Neutrophil (primary cell): ENCODE measurements at regions not wholly inside any gene's neighbourhood (a gene's known extent, or its start where the extent isn't known, plus 50 kb on each side); places are given as distances from the start of the nearest gene placed in this dataset.

Experiments used
- H3K27ac ChIP-seq: fragments of 200-600 bp; sonication (generic); 2 replicates; pipeline ENCODE4 v1.5.1; 2016; ENCODE audit warnings: mild to moderate bottlenecking, moderate library complexity
- H3K27me3 ChIP-seq: fragments of 200-600 bp; sonication (generic); 2 replicates; pipeline ENCODE4 v1.6.0; 2016; ENCODE audit warnings: mild to moderate bottlenecking
- H3K36me3 ChIP-seq: fragments of 200-600 bp; sonication (generic); 2 replicates; pipeline ENCODE4 v1.5.1; 2017
- H3K4me1 ChIP-seq, 2 experiments: fragments of 200-600 bp in 1 of 2; sonication (generic) in 1 of 2; 1 replicate in 1 of 2; 2 replicates in 1 of 2; pipeline versions ENCODE4 v1.5.1 to v1.6.1; 2013 to 2016; ENCODE audit warnings: low read depth in 1 of 2, low read length in 1 of 2, mild to moderate bottlenecking in 1 of 2, moderate library complexity in 1 of 2; ENCODE audit not compliant: control insufficient read depth in 1 of 2, insufficient read depth in 1 of 2
- H3K4me3 ChIP-seq, 2 experiments: fragments of 200-600 bp in 1 of 2; sonication (generic) in 1 of 2; 1 replicate in 1 of 2; 2 replicates in 1 of 2; pipeline ENCODE4 v1.5.1; 2013 to 2016; ENCODE audit warnings: low read depth in 1 of 2, low read length in 1 of 2, mild to moderate bottlenecking in 1 of 2, moderate library complexity in 1 of 2
- H3K9me3 ChIP-seq: fragments of 200-600 bp; sonication (generic); 2 replicates; pipeline ENCODE4 v1.5.1; 2016
- TF ChIP-seq, protein P1 (sequence below): fragments of 200-600 bp; sonication (generic); IDR thresholded peaks from 2 replicates; pipeline ENCODE4 v1.5.1; 2016; ENCODE audit warnings: antibody characterized with exemption

DNA sequence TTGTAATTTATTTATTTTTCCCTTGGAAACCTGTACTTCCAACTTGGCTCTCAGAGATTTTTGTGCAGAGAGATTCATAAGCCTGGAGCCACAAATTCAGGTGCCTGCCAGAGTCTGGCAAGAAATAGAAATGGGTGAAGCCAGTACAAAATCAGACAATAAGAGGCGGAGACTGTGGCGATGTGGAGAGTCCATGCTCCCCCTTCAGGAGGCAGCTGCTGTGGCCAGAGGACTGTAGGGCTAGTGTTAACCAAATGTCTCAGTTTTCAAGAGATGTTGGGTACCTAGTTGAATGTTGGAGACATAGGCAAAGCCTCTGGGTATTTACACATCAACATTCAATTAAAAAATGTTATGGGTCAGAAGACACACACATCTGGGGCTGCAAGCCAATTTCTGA, 208.6 kb downstream of the PSAT1 start:
- TF ChIP-seq, protein P1, sequence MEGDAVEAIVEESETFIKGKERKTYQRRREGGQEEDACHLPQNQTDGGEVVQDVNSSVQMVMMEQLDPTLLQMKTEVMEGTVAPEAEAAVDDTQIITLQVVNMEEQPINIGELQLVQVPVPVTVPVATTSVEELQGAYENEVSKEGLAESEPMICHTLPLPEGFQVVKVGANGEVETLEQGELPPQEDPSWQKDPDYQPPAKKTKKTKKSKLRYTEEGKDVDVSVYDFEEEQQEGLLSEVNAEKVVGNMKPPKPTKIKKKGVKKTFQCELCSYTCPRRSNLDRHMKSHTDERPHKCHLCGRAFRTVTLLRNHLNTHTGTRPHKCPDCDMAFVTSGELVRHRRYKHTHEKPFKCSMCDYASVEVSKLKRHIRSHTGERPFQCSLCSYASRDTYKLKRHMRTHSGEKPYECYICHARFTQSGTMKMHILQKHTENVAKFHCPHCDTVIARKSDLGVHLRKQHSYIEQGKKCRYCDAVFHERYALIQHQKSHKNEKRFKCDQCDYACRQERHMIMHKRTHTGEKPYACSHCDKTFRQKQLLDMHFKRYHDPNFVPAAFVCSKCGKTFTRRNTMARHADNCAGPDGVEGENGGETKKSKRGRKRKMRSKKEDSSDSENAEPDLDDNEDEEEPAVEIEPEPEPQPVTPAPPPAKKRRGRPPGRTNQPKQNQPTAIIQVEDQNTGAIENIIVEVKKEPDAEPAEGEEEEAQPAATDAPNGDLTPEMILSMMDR: no peak

DNA sequence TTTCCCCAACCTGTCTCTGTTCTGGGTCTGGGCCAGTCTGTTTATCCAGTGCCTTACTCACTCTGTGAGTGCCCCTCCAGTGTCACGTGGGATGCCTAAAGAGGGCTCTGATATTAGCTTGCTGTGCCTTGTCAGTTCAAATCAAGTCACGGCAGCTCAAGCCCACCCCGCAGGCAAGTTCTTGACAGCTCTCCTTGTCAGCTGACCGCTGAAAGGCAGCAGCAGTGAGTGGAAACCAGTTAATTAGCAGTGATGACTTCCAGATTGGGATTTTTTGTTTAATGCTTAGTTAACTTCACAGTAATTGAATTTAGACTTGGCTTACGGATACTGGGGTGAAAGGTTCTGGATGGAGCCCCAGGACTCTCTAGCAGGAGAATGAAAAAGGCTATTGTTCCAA, 210.1 kb downstream of the PSAT1 start:
- Histone ChIP-seq H3K36me3 (no peaks in the 10 kb centered on the region), H3K27ac (no peak overlapping the region), H3K4me1 (no peaks in the 10 kb centered on the region), H3K27me3 (no peaks in the 10 kb centered on the region), H3K4me3 (no peak overlapping the region), H3K9me3 (no peaks in the 10 kb centered on the region)
- TF ChIP-seq, protein P1: no peak

More for the DNA sequence above, 208.6 kb downstream of the PSAT1 start:
- no peak overlapping the region for H3K4me3 ChIP-seq
- H3K4me1 ChIP-seq: no peaks in the 10 kb centered on the region
- no peaks in the 10 kb centered on the region for H3K36me3 ChIP-seq
- H3K27ac ChIP-seq: no peak overlapping the region
- H3K27me3 ChIP-seq: no peaks in the 10 kb centered on the region
- H3K9me3 ChIP-seq: no peaks in the 10 kb centered on the region

- Histone ChIP-seq H3K27me3 (no peaks in the 10 kb centered on the region), H3K4me1 (no peaks in the 10 kb centered on the region), H3K36me3 (no peaks in the 10 kb centered on the region), H3K27ac (no peak overlapping the region), H3K9me3 (no peaks in the 10 kb centered on the region), H3K4me3 (no peak overlapping the region)
- TF ChIP-seq, protein P1: no peak
Measured at GRCh38 chr9:78510035-78510434, 213.1 kb downstream of the PSAT1 start.

GRCh38 chr9:78515108-78515507, 218.2 kb downstream of the PSAT1 start:
- Histone ChIP-seq H3K27ac (no peak overlapping the region), H3K27me3 (no peaks in the 10 kb centered on the region), H3K4me1 (no peaks in the 10 kb centered on the region), H3K9me3 (no peaks in the 10 kb centered on the region), H3K4me3 (no peak overlapping the region), H3K36me3 (no peaks in the 10 kb centered on the region)
- TF ChIP-seq, protein P1: no peak

DNA sequence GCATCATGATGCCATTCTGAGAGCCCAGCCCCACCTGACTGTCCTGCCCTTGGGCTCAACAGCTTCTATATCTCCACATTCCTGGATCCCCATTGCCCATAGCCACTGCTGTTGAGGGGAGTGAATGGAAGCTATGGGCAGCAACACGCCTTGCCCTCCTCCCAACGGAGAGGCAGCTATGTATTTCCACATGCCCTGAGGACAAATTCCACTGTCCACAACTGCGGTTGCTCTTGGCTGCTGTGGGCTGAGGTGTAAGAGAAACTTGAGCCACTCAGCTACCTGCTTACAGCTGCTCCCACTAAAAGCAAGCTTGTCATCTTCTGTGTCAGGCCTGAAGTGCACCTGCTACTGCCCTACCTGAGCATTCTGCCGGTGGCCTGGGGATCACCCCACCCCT, 222.9 kb downstream of the PSAT1 start:
- Histone ChIP-seq H3K9me3 (no peaks in the 10 kb centered on the region), H3K27ac (no peak overlapping the region), H3K36me3 (no peaks in the 10 kb centered on the region), H3K4me1 (no peaks in the 10 kb centered on the region), H3K27me3 (no peaks in the 10 kb centered on the region), H3K4me3 (no peak overlapping the region)
- TF ChIP-seq, protein P1: no peak

DNA sequence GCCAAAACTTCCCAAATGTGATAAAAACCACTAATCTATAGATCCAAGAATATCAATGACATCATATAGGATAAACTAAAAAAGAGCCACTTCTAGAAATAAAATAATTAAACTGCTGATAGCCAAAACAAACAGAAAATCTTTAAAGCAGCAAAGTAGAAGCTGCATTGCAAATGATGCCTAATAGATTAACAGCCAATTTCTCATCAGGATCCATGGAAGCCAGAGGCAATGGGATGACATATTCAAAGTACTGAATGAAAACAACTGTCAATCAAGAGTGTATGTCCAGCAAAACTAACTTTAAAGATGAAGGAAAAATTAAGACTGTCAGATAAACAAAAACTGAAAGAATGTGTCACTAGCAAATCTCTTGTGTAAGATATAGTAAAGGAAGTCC, 224.8 kb downstream of the PSAT1 start:
- Histone ChIP-seq H3K4me3 (no peak overlapping the region), H3K4me1 (no peaks in the 10 kb centered on the region), H3K27me3 (no peaks in the 10 kb centered on the region), H3K27ac (no peak overlapping the region), H3K36me3 (no peaks in the 10 kb centered on the region), H3K9me3 (no peaks in the 10 kb centered on the region)
- TF ChIP-seq, protein P1: no peak
